Left lung (tissue), 4 donors: ENCODE measurements at regions not wholly inside any gene's neighbourhood (a gene's known extent, or its start where the extent isn't known, plus 50 kb on each side); places are given as distances from the start of the nearest gene placed in this dataset.
A peak's percentile ranks its signal among the peaks of the same experiment; 100 is the strongest.
"Not testable (repeated sequence)": the region's sequence is repeated elsewhere in the genome, so short reads cannot be mapped to it uniquely, and the experiment has no call there.

Experiments used
- ATAC-seq: fragments of 200-7000 bp; cut with Tn5 transposase; one replicate; pipeline ENCODE4 v1.9.1; 2020; ENCODE audit warnings: moderate library complexity
- DNase-seq, 4 donors: peaks; one replicate each; pipeline ENCODE4 v3.0.0-alpha.2; 2013 to 2020
- H3K27ac ChIP-seq, 2 donors: fragments of 200-600 bp; sonication (generic) in 1 of 2; one replicate each; pipeline versions ENCODE4 v1.5.0 to v1.8.0; 2020 to 2021
- H3K27me3 ChIP-seq, 2 donors: fragments of 200-600 bp; sonication (generic) in 1 of 2; one replicate each; pipeline versions ENCODE4 v1.5.0 to v1.8.0; 2020 to 2021
- H3K36me3 ChIP-seq, 2 donors: fragments of 200-600 bp; sonication (generic) in 1 of 2; one replicate each; pipeline versions ENCODE4 v1.5.0 to v1.8.0; 2020 to 2021
- H3K4me1 ChIP-seq, 2 donors: fragments of 200-600 bp; one replicate each; pipeline ENCODE4 v1.8.0; 2021
- H3K4me3 ChIP-seq, 2 donors: fragments of 200-600 bp; sonication (generic) in 1 of 2; one replicate each; pipeline versions ENCODE4 v1.5.0 to v1.8.0; 2020 to 2021; ENCODE audit warnings: mild to moderate bottlenecking in 1 of 2
- H3K9me3 ChIP-seq, 2 donors: fragments of 200-600 bp; sonication (generic) in 1 of 2; one replicate each; pipeline versions ENCODE4 v1.5.0 to v1.8.0; 2020 to 2021
- CTCF ChIP-seq, 2 donors: fragments of 200-600 bp; sonication (generic) in 1 of 2; IDR thresholded peaks; one replicate each; pipeline versions ENCODE4 v1.5.0 to v1.8.0; 2021; ENCODE audit warnings: antibody characterized with exemption in 2 of 2
- intact Hi-C, 2 donors: fragments of 100-400 bp; cut with DNase I; formaldehyde crosslinking; loops; one replicate each; pipeline versions ENCODE4 v1.11.2 to v1.14.2; 2022
- donor health status: DM: no; HTN: yes; CAD: no.
- donor health status: DM: no; HTN: no; CAD: no.

GRCh38 chr4:97134456-97134855 is 1008.8 kb downstream of the STPG2 start:
- TF ChIP-seq CTCF (IDR thresholded peaks at IDR 0.05) = no peak
- ATAC-seq = no peak
- Histone ChIP-seq H3K27me3 (no peaks in the 10 kb centered on the region), H3K27ac (no peak overlapping the region), H3K4me3 (no peak overlapping the region), H3K9me3 (peaks cover 0 to 14% of the 10 kb centered on the region in 2 donors), H3K36me3 (no peaks in the 10 kb centered on the region), H3K4me1 (no peaks in the 10 kb centered on the region)
- DNase-seq = no peak
- intact Hi-C loops = no loop called here

DNA sequence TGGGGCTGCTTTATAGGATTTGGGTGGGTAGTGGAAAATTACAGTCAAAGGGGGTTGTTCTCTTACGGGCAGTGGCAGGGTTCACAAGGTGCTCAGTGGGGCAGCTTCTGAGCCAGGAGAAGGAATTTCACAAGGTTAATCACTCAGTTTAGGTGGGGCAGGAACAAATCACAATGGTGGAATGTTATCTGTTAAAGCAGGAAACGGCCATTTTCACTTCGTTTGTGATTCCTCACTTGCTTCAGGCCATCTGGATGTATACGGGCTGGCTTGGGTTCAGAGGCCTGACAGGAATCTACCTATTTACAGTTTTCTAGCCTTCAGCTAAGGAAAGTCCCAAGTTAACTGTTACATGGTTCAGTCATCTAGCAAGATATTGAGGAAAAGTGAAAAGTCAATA is 1003.5 kb downstream of the STPG2 start:
- no peak overlapping the region for H3K27ac ChIP-seq
- no peaks in the 10 kb centered on the region for H3K4me1 ChIP-seq
- TF ChIP-seq CTCF (IDR thresholded peaks at IDR 0.05) = no peak
- H3K27me3 ChIP-seq = no peaks in the 10 kb centered on the region
- intact Hi-C loops = no loop called here
- H3K4me3 ChIP-seq = no peak overlapping the region
- DNase-seq (no peak), ATAC-seq (no peak)
- no peaks in the 10 kb centered on the region for H3K36me3 ChIP-seq
- H3K9me3 ChIP-seq = peaks cover 0 to 15% of the 10 kb centered on the region in 2 donors

DNA sequence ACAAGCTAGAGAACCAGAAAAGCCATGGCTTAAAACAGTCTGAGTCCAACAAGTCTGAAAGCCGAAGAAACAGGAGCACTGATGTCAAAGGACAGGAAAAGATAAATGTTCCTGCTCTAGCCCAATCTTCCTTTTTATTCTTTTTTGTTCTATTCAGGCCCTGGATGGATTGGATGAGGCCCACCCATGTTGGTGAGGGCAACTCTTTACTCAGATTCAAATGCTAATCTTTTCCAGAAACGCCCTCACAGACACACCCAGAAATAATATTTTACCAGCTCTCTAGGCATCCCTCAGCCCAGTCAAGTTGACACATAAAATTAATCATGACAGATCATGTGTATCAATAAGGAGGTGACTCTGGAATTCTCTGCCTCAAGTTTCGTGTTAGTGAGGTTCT is 1002.7 kb downstream of the STPG2 start:
- H3K4me3 ChIP-seq = no peak overlapping the region
- H3K36me3 ChIP-seq = no peaks in the 10 kb centered on the region
- no peaks in the 10 kb centered on the region for H3K4me1 ChIP-seq
- TF ChIP-seq CTCF (IDR thresholded peaks at IDR 0.05) = no peak
- H3K27ac ChIP-seq = no peak overlapping the region
- no peaks in the 10 kb centered on the region for H3K27me3 ChIP-seq
- peaks cover 0 to 15% of the 10 kb centered on the region in 2 donors for H3K9me3 ChIP-seq
- no peak for ATAC-seq
- no peak for DNase-seq
- intact Hi-C loops = no loop called here

- H3K4me3 ChIP-seq, ATAC-seq, intact Hi-C loops, H3K4me1 ChIP-seq, DNase-seq, H3K27me3 ChIP-seq, H3K27ac ChIP-seq, H3K36me3 ChIP-seq: not testable (repeated sequence)
- H3K9me3 ChIP-seq = peaks cover 0 to 15% of the 10 kb centered on the region in 2 donors
Observed at GRCh38 chr4:97141332-97141731, 1001.9 kb downstream of the STPG2 start.

DNA sequence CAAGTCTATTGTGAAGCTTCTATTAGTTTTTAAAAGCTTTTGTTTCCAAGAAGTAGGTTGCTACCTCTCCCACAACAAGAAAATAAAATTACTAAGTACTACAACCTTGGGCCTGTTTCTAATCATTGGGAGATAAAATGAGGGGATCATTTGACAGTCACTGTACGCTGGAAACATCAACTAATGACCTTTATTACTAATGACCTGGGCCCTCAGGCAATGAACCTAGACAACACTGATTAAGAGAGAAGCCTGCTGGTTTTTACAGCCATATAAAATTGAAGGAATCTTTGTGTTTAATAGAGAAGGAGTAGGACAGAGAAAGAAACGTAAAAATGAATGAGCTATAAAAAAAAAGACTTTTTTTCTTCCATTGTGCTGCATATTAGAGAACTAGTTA is 1000.9 kb downstream of the STPG2 start:
- ATAC-seq = no peak
- H3K27ac ChIP-seq = no peak overlapping the region
- no peak overlapping the region for H3K4me3 ChIP-seq
- H3K9me3 ChIP-seq = peaks cover 0 to 13% of the 10 kb centered on the region in 2 donors
- no peaks in the 10 kb centered on the region for H3K36me3 ChIP-seq
- H3K4me1 ChIP-seq = no peaks in the 10 kb centered on the region
- DNase-seq = no peak
- intact Hi-C loops = no loop called here
- no peaks in the 10 kb centered on the region for H3K27me3 ChIP-seq
- TF ChIP-seq CTCF (IDR thresholded peaks at IDR 0.05) = no peak

GRCh38 chr4:97142893-97143292 is 1000.4 kb downstream of the STPG2 start:
- Histone ChIP-seq H3K9me3 (peaks cover 0 to 10% of the 10 kb centered on the region in 2 donors), H3K36me3 (no peaks in the 10 kb centered on the region), H3K4me3 (no peak overlapping the region), H3K27me3 (no peaks in the 10 kb centered on the region), H3K4me1 (no peaks in the 10 kb centered on the region), H3K27ac (no peak overlapping the region)
- intact Hi-C loops = no loop called here
- DNase-seq = peak in 1 of 4 donors; percentile 17
- peak; percentile 80 for ATAC-seq
- no peak for TF ChIP-seq CTCF (IDR thresholded peaks at IDR 0.05)
